A549 (cell line): ENCODE measurements at regions not wholly inside any gene's neighbourhood (a gene's known extent, or its start where the extent isn't known, plus 50 kb on each side); places are given as distances from the start of the nearest gene placed in this dataset.

Source experiments
- CHD2 ChIP-seq: fragments of 150-350 bp; IDR thresholded peaks from 2 replicates; pipeline ENCODE4 v1.6.1; 2014; ENCODE audit warnings: low read length; ENCODE audit not compliant: partially characterized antibody
- CTCF ChIP-seq: fragments of >200 bp; sonication (Bioruptor Twin); formaldehyde crosslinking; IDR thresholded peaks from 3 replicates; pipeline ENCODE4 v1.5.1; 2016
- ELK1 ChIP-seq: fragments of 150-350 bp; IDR thresholded peaks from 2 replicates; pipeline ENCODE4 v1.6.1; 2014; ENCODE audit warnings: low read depth, mild to moderate bottlenecking, low read length
- EP300 ChIP-seq, 2 experiments: fragments of >200 bp; sonication (Bioruptor Twin); formaldehyde crosslinking; IDR thresholded peaks; 2 replicates in 1 of 2; 3 replicates in 1 of 2; pipeline ENCODE4 v1.6.1; 2016 to 2017
- FOXS1 ChIP-seq: fragments of 250-450 bp; sonication (Bioruptor Pico); IDR thresholded peaks from 2 replicates; pipeline ENCODE4 v1.5.0; 2020; ENCODE audit warnings: mild to moderate bottlenecking, moderate library complexity
- JUN ChIP-seq, 2 experiments: fragments of >200 bp; sonication (Bioruptor Twin); formaldehyde crosslinking; IDR thresholded peaks; 2 replicates in 1 of 2; 3 replicates in 1 of 2; pipeline ENCODE4 v1.6.1; 2016 to 2017
- KDM1A ChIP-seq: fragments of 200-600 bp; sonication (generic); IDR thresholded peaks from 2 replicates; pipeline ENCODE4 v1.6.1; 2016; ENCODE audit warnings: low read depth, mild to moderate bottlenecking
- MAX ChIP-seq: IDR thresholded peaks from 2 replicates; pipeline ENCODE4 v1.6.1; 2012
- NFE2L2 ChIP-seq: fragments of 150-350 bp; conservative IDR thresholded peaks from 2 replicates; pipeline ENCODE4 v1.6.1; 2014; ENCODE audit warnings: low read length
- PBX3 ChIP-seq: IDR thresholded peaks from 2 replicates; pipeline ENCODE4 v1.6.1; 2012
- POLR2A ChIP-seq: IDR thresholded peaks from 2 replicates; pipeline ENCODE4 v1.6.1; 2012; ENCODE audit warnings: mild to moderate bottlenecking, low read length
- RAD21 ChIP-seq, 2 experiments: fragments of >200 bp in 1 of 2; sonication (Bioruptor Twin) in 1 of 2; formaldehyde crosslinking in 1 of 2; IDR thresholded peaks in 1 of 2; conservative IDR thresholded peaks in 1 of 2; 2 replicates in 1 of 2; 3 replicates in 1 of 2; pipeline ENCODE4 v1.6.1; 2012 to 2018; ENCODE audit warnings: inconsistent platforms in 1 of 2
- RCOR1 ChIP-seq: fragments of 150-350 bp; IDR thresholded peaks from 2 replicates; pipeline ENCODE4 v1.6.1; 2014; ENCODE audit warnings: antibody characterized with exemption, low read length, low read depth
- RFX5 ChIP-seq: fragments of 450-650 bp; IDR thresholded peaks from 2 replicates; pipeline ENCODE4 v1.7.1; 2014; ENCODE audit warnings: antibody characterized with exemption, mild to moderate bottlenecking, moderate library complexity

- TF ChIP-seq CTCF (no peak), RCOR1 (no peak), ELK1 (no peak), CHD2 (no peak), NFE2L2 (no peak), FOXS1 (no peak), EP300 (IDR thresholded peaks at IDR 0.05) (no peak), KDM1A (no peak), JUN (IDR thresholded peaks at IDR 0.05) (no peak), MAX (no peak), PBX3 (no peak), RAD21 (conservative IDR thresholded peaks at IDR 0.05 in 1 of 2, IDR thresholded peaks at IDR 0.05 in 1 of 2) (no peak), POLR2A (no peak), RFX5 (no peak)
These were observed 982.0 kb upstream of the ARRDC3 start for GRCh38 chr5:92364986-92365550.
